ENCODE measurements at regions not wholly inside any gene's neighbourhood (a gene's known extent, or its start where the extent isn't known, plus 50 kb on each side); places are given as distances from the start of the nearest gene placed in this dataset.

GRCh38 chr5:101678481-101679193 is 617.4 kb downstream of the SLCO4C1 start:
- peak; percentile 95 for TF ChIP-seq CTCF (IDR thresholded peaks at IDR 0.05; ENCODE audit: low read length)
- no peak for TF ChIP-seq EZH2 (IDR thresholded peaks at IDR 0.05; ENCODE audit: borderline replicate concordance, low read length)
- Histone ChIP-seq H3K4me2 (ENCODE audit: low read length) (no peak overlapping the region), H3K79me2 (ENCODE audit: insufficient read depth, low read length) (no peaks in the 10 kb centered on the region), H3K4me3 (ENCODE audit: low read depth, low read length, poor library complexity, severe bottlenecking) (no peak overlapping the region), H3K27me3 (ENCODE audit: insufficient read depth, low read length) (no peaks in the 10 kb centered on the region; the same call in 1 of the 2 replicates), H2AFZ (ENCODE audit: low read length) (no peak overlapping the region), H3K9me3 (ENCODE audit: low read length) (no peaks in the 10 kb centered on the region), H3K9me2 (ENCODE audit: low read depth, low read length) (no peaks in the 10 kb centered on the region), H3K9ac (ENCODE audit: low read length) (no peak overlapping the region), H3F3A (ENCODE audit: insufficient read depth, low read length) (no peaks in the 10 kb centered on the region), H3K27ac (ENCODE audit: low read depth, low read length, poor library complexity, severe bottlenecking) (no peak overlapping the region), H3K36me3 (ENCODE audit: insufficient read depth, low read length) (no peaks in the 10 kb centered on the region), H3K4me1 (ENCODE audit: insufficient read depth, low read length, severe bottlenecking) (no peaks in the 10 kb centered on the region), H4K20me1 (ENCODE audit: insufficient read depth, low read length) (no peaks in the 10 kb centered on the region)

GRCh38 chr5:101677961-101678360 is 618.1 kb downstream of the SLCO4C1 start:
- no peak overlapping the region for H3K9ac ChIP-seq (ENCODE audit: low read length)
- H3K4me2 ChIP-seq (ENCODE audit: low read length) = no peak overlapping the region

GRCh38 chr5:101676646-101677045 is 619.4 kb downstream of the SLCO4C1 start:
- H3K9ac ChIP-seq (ENCODE audit: low read length) = no peak overlapping the region
- no peaks in the 10 kb centered on the region for H3K4me1 ChIP-seq (ENCODE audit: insufficient read depth, low read length, severe bottlenecking)
- no peaks in the 10 kb centered on the region for H3K36me3 ChIP-seq (ENCODE audit: insufficient read depth, low read length)
- no peak overlapping the region for H3K27ac ChIP-seq (ENCODE audit: low read depth, low read length, poor library complexity, severe bottlenecking)
- H3K9me2 ChIP-seq (ENCODE audit: low read depth, low read length) = no peaks in the 10 kb centered on the region
- no peaks in the 10 kb centered on the region for H4K20me1 ChIP-seq (ENCODE audit: insufficient read depth, low read length)
- TF ChIP-seq EZH2 (IDR thresholded peaks at IDR 0.05; ENCODE audit: borderline replicate concordance, low read length) (no peak), CTCF (IDR thresholded peaks at IDR 0.05; ENCODE audit: low read length) (no peak)
- H3K4me2 ChIP-seq (ENCODE audit: low read length) = no peak overlapping the region
- no peak overlapping the region for H3K4me3 ChIP-seq (ENCODE audit: low read depth, low read length, poor library complexity, severe bottlenecking)
- H3F3A ChIP-seq (ENCODE audit: insufficient read depth, low read length) = no peaks in the 10 kb centered on the region
- H2AFZ ChIP-seq (ENCODE audit: low read length) = no peak overlapping the region
- no peaks in the 10 kb centered on the region for H3K79me2 ChIP-seq (ENCODE audit: insufficient read depth, low read length)
- no peaks in the 10 kb centered on the region for H3K9me3 ChIP-seq (ENCODE audit: low read length)
- no peaks in the 10 kb centered on the region; the same call in 1 of the 2 replicates for H3K27me3 ChIP-seq (ENCODE audit: insufficient read depth, low read length)

More at GRCh38 chr5:101677961-101678360, 618.1 kb downstream of the SLCO4C1 start:
- H3K4me1 ChIP-seq (ENCODE audit: insufficient read depth, low read length, severe bottlenecking) = no peaks in the 10 kb centered on the region
- H4K20me1 ChIP-seq (ENCODE audit: insufficient read depth, low read length) = no peaks in the 10 kb centered on the region
- H3K79me2 ChIP-seq (ENCODE audit: insufficient read depth, low read length) = no peaks in the 10 kb centered on the region
- H2AFZ ChIP-seq (ENCODE audit: low read length) = no peak overlapping the region
- no peaks in the 10 kb centered on the region for H3K36me3 ChIP-seq (ENCODE audit: insufficient read depth, low read length)
- no peak overlapping the region for H3K27ac ChIP-seq (ENCODE audit: low read depth, low read length, poor library complexity, severe bottlenecking)
- no peak overlapping the region for H3K4me3 ChIP-seq (ENCODE audit: low read depth, low read length, poor library complexity, severe bottlenecking)
- TF ChIP-seq CTCF (IDR thresholded peaks at IDR 0.05; ENCODE audit: low read length) (no peak), EZH2 (IDR thresholded peaks at IDR 0.05; ENCODE audit: borderline replicate concordance, low read length) (no peak)
- H3K9me2 ChIP-seq (ENCODE audit: low read depth, low read length) = no peaks in the 10 kb centered on the region
- no peaks in the 10 kb centered on the region; the same call in 1 of the 2 replicates for H3K27me3 ChIP-seq (ENCODE audit: insufficient read depth, low read length)
- H3K9me3 ChIP-seq (ENCODE audit: low read length) = no peaks in the 10 kb centered on the region
- H3F3A ChIP-seq (ENCODE audit: insufficient read depth, low read length) = no peaks in the 10 kb centered on the region
